ENCODE measurements at regions not wholly inside any gene's neighbourhood (a gene's known extent, or its start where the extent isn't known, plus 50 kb on each side); places are given as distances from the start of the nearest gene placed in this dataset.

- no peak for TF ChIP-seq TAF1 (IDR thresholded peaks at IDR 0.05; ENCODE audit: borderline replicate concordance, insufficient read depth, low read length)
- no peak for TF ChIP-seq REST (IDR thresholded peaks at IDR 0.05; ENCODE audit: insufficient read depth in 1 of 2, low read depth in 2 of 2, low read length in 2 of 2)
- no peak for TF ChIP-seq FOXP2 (optimal IDR thresholded peaks at IDR 0.05; ENCODE audit: borderline replicate concordance, extremely low read depth, extremely low read length, insufficient read depth)
- TF ChIP-seq SIN3A (IDR thresholded peaks at IDR 0.05; ENCODE audit: borderline replicate concordance, insufficient read depth, low read length), result no peak
- no peak for TF ChIP-seq POLR2AphosphoS5 (IDR thresholded peaks at IDR 0.05; ENCODE audit: low read depth, low read length)
Measured at GRCh38 chr4:138798404-138798803, 217.2 kb upstream of the NOCT start.

GRCh38 chr4:138797646-138798045 is 217.9 kb upstream of the NOCT start:
- TF ChIP-seq REST (IDR thresholded peaks at IDR 0.05; ENCODE audit: insufficient read depth in 1 of 2, low read depth in 2 of 2, low read length in 2 of 2) (no peak), TAF1 (IDR thresholded peaks at IDR 0.05; ENCODE audit: borderline replicate concordance, insufficient read depth, low read length) (no peak), FOXP2 (optimal IDR thresholded peaks at IDR 0.05; ENCODE audit: borderline replicate concordance, extremely low read depth, extremely low read length, insufficient read depth) (no peak), POLR2AphosphoS5 (IDR thresholded peaks at IDR 0.05; ENCODE audit: low read depth, low read length) (no peak), SIN3A (IDR thresholded peaks at IDR 0.05; ENCODE audit: borderline replicate concordance, insufficient read depth, low read length) (no peak)

GRCh38 chr4:138796761-138797160 is 218.8 kb upstream of the NOCT start:
- TF ChIP-seq TAF1 (IDR thresholded peaks at IDR 0.05; ENCODE audit: borderline replicate concordance, insufficient read depth, low read length) (no peak), FOXP2 (optimal IDR thresholded peaks at IDR 0.05; ENCODE audit: borderline replicate concordance, extremely low read depth, extremely low read length, insufficient read depth) (no peak), REST (IDR thresholded peaks at IDR 0.05; ENCODE audit: insufficient read depth in 1 of 2, low read depth in 2 of 2, low read length in 2 of 2) (no peak), SIN3A (IDR thresholded peaks at IDR 0.05; ENCODE audit: borderline replicate concordance, insufficient read depth, low read length) (no peak), POLR2AphosphoS5 (IDR thresholded peaks at IDR 0.05; ENCODE audit: low read depth, low read length) (no peak)

GRCh38 chr4:138790706-138791340 is 224.8 kb upstream of the NOCT start:
- TF ChIP-seq POLR2AphosphoS5 (IDR thresholded peaks at IDR 0.05; ENCODE audit: low read depth, low read length) (no peak), REST (IDR thresholded peaks at IDR 0.05; ENCODE audit: insufficient read depth in 1 of 2, low read depth in 2 of 2, low read length in 2 of 2) (no peak), FOXP2 (optimal IDR thresholded peaks at IDR 0.05; ENCODE audit: borderline replicate concordance, extremely low read depth, extremely low read length, insufficient read depth) (no peak), SIN3A (IDR thresholded peaks at IDR 0.05; ENCODE audit: borderline replicate concordance, insufficient read depth, low read length) (no peak), TAF1 (IDR thresholded peaks at IDR 0.05; ENCODE audit: borderline replicate concordance, insufficient read depth, low read length) (no peak)

Data from PFSK-1 (cell line).